ENCODE measurements at regions not wholly inside any gene's neighbourhood (a gene's known extent, or its start where the extent isn't known, plus 50 kb on each side); places are given as distances from the start of the nearest gene placed in this dataset.
A peak's percentile ranks its signal among the peaks of the same experiment; 100 is the strongest.

DNA sequence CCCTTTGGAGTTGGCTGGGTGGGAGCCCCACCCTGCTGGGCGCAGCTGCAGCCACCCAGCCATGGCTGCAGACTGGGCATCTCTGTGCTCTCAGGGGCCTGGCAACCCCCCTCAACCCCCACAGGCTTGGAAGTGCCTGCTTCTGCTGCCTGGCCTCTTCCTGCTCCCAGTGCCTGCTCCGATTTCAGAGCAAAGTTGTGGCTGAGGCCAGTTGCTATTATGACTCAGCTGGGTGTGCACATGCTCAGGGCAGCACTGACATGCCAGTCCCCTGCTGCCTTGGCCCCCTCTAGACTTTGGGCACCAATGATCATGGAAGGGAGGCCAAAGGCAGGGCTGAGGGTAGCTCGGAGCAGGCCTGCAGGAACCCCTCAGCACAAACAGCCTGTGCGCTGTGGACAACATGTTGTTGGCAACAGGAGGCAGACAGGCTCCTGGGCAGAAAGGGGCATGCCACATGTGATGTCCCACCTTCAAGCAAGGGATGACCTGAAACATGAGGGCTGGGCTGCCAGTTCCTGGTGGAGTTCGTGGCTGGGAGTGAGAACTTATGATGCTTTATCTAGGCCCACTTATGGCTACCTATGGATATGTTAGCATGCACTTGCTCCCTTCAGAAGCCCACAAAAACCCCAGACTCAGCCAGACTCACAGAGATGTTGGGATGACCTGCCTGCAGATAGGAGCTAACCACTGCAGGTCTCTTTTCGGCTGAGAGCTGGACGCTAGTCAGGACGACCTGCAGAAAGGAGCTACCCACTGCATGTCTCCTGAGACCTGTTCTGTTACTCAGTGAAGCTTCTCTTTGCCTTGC lies 96.4 kb upstream of the AMOTL1 start:
- no peak for DNase-seq

DNA sequence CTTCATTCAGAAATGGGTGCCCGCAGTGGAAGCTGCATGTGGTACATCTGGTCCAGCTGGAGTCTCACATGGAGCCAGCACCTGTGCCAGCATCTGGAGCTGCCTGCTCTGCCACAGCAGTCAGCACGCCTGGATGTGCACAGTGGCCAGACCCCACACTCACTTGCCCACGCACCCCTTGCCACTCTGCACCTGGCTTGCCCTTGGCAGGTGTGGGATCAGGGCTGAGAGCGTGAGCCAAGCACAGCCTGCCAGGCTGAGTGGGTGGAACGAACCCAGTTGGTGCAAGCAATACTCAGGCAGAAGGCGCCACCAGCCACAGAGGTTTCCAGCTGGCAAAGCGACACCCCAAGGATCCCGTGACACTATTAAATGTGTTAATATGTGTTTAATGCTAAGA lies 95.5 kb upstream of the AMOTL1 start:
- DNase-seq, result no peak

DNA sequence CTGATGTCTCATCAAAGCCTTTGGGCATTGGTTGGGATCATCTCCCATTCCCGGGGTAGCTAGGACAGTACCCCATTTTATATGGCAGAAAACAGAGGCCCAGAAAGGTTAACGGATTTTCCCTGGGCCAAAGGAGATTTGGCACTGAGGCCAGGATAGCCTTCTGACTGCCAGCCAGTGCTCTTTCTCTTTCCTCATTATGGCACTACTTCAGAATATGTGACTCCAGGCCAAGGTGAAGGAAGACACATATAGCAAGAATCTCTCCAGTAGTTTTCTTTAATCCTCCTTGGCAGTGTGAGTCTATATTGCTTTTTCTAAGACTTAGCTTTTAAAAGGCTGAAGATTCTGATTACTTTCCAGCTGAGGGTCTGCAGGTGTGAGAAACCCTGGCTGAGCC lies 94.8 kb upstream of the AMOTL1 start:
- DNase-seq, result no peak

DNA sequence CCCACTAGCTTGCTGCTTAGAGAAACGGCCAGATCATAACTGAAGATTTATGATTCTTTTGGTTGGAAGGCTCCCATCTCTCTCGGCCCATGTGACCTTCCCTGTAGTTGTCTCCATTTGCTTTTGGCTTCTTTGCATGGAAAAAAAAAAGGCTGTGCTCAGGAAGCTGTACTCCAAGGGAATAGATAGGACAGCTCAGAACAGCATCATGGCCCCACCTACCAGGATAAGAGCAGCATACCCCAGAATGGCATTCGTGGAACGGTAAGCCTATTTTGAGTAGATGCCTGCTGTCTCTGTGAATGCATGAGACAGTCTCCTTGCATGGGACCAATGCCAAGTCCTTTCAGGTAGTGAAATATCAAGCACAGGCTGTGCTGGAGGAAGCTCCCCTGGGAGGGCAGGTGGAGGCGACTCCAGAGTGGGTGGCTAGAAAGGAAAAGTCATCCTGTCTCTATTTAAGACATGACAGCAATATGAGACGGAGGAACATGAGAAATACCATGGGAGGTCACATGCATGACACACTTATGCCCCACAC lies 94.1 kb upstream of the AMOTL1 start:
- DNase-seq, result peak; percentile 96

DNA sequence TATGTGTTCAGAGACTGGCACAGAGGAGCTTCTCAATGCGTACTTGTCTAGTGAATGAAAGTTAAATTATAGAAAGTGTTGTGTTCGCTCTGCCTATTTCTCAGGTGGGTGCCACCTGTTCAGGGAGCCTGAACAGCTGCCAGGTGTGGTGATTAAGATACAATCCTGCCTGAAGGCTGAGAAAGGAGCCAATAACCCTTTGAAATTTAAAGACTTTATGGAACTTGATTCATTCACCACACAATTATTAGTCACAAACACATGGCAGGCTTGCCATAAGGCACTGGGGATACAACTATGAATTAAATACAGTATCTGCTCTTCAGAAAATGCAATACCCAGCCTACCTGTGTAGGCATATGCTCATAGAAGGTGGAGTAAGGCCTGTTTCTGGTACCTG lies 92.9 kb upstream of the AMOTL1 start:
- DNase-seq, result peak; percentile 32

DNA sequence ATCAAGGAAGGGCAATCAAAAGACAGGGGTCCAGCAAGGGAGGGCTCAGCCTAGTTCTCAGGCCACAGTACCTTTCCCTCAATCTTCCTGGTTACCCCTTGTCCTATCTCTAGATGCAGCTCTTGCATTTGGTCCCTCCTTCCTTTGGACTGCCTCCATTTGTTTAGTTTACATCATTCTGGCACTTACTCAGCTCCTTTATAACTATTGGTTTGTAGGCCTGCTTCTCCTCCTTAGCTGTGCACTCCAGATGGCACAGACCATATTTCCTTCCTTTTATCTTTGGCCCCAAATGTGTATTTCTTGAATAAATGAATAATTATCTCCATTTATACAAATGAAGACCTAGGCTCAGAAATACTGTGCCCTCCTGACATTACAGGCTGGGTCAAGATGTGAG lies 92.3 kb upstream of the AMOTL1 start:
- no peak for DNase-seq

DNA sequence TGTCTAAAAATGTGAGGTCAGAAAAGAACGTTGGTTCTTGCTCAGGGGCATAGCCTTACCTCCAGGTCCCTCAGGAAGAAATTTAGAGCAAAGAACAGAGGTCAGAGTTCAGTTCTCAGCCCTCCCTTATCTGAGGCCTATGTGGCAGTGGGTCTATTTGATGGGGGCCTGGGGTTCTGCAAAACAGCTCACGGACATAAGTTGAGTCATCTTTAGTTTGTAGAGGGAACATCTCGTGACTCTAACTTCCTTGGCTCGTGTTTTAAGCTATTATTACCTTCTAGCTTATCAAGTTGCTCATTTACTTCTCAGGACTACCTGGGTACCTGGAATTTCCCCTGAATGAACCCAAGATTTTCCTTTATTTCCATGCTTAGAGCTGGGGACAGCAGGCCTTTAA lies 91.3 kb upstream of the AMOTL1 start:
- no peak for DNase-seq

DNA sequence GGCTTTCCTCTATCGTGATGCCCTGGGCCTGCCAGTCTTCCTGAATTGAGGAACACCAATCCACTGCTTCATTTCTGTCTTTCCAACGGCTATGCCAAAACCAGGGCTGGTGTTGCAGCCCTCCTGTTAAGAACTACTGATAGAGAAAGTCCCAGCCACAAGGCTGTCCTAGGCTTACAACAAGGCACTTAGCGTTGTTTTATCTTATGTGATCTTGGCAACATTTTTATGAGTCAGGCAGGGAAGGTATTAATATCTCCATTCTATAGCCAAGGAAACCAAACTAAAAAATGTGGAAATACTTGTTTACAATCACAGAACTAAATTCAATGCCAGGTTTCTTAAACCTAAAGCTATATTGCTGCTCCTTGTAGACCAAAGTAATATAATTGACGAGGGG lies 89.9 kb upstream of the AMOTL1 start:
- DNase-seq, result no peak

DNA sequence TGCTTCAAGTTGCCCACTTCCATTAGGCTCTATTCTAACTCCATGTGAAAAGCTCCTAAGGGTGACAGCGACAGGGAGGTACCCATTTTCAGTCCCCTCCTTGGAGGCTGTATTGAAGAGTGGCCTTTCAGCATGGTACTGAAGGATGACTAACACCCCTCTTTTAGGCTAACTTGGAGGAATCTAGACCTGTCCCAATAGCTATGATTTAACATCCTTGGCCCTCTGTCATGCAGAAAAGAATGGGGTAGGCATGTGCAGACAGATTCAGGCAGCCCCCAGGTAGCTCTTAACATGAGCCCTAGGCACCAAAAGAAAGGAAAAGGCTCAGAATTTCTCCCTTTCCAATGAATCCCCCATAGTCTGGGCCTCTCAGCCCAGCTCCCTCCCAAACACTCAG lies 89.3 kb upstream of the AMOTL1 start:
- DNase-seq, result no peak

DNA sequence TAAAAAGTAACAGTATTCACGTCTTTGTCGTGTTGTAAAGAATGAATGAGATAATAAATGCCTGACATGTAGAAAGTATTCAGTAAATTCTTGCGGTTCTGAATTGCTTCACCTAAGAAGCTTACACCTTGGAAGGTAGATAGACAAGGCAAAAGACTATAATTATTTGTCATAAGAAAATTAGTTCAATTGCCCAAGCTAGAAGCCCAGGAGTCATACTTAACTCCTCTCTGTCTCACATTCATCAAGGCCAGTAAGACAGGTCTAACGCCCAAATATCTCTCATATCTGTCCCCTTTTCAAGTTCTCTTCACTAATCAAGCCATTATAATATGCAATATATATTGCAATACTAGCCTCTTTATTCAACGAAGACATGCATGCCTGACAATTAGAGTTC lies 87.7 kb upstream of the AMOTL1 start:
- no peak for DNase-seq

DNA sequence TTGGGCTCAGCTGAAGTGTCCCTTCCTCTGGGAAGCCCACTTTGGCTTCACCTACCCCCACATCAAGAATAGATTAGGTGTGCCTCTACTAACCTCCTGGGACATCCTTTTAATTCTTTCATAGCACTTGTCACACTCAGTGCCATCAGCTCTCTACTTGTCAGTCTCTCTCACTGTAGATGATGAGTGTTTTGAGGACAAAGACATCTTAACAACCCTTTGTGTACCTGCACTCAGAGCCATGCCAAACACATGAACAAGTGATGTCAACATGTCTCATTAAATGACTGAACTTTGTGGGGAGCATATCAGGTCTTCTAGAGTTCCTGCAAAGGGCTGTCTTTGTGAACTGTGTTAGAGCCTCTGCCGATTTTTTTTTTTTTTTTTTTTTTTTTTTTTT lies 87.0 kb upstream of the AMOTL1 start:
- DNase-seq, result peak; percentile 29

DNA sequence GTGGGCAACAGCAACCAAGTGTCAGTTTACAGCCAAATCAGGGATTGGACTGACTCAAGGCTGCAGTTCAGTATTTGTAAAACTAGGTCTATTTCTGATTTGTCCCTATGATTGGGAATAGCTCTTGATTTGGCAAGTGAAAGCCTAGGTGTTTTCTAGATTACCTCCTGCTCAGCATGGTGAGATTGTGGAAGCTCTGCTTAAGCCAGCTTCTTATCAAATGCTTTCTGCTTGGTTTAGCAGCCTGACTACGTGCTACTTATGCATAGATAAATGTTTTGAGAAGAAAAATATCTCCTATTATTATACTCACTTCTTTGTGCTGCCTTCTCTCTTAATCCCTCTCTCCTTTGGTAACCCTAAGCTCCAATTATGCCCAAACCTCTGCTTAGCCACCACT lies 86.3 kb upstream of the AMOTL1 start:
- no peak for DNase-seq

DNA sequence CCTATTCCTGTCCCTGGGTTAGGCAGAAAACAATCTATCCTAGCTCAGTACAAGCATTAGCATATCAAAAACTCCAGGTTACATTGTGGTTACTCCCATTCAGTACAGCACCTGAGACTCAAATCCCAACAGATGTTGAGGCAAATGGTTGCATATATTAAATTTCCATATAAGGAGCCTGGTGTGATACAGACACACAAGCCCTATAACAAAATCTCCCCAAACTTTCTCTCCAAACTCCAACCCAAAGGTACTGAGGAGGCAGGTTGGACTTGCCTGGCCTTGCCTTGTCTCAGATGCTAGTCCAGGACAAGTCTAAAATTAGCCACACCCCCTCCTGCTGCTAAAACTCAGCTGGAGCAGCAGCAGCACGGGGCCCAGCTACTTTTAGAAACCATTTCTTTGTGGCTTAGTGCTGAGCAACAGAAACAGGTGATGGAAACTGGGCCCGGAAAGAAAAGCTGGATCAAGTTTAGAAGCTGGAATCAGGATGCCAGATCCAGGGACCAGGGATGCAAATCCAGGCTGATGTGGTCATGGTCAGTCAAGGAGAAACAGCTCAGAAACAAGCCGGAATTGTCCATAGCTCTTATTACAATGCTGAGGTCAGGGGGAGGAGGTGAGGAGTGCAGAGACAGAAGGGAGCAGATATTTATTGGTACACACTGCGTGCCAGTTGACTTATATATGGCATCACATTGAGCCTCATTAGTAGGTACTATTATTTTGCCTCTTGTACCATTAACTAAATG lies 73.7 kb upstream of the AMOTL1 start:
- no peak for DNase-seq

DNA sequence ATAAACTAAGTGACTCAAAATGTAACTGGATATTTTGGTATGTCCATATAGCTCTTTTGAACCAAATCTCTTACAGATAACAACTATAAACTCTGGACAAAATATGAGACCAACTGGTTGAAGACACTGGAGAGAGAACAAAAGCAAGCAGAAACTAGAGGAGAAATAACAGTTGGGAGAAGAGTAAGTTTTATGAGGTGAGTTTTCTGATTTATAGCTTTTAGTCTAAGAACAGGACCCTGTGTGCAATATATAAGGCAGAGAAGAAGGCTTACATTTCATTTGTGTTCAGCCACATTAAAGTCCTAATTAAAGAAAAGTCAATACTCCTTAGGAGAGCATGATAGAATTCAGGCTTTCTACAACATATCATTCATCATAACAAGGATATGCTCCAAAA lies 71.0 kb upstream of the AMOTL1 start:
- DNase-seq, result no peak

DNA sequence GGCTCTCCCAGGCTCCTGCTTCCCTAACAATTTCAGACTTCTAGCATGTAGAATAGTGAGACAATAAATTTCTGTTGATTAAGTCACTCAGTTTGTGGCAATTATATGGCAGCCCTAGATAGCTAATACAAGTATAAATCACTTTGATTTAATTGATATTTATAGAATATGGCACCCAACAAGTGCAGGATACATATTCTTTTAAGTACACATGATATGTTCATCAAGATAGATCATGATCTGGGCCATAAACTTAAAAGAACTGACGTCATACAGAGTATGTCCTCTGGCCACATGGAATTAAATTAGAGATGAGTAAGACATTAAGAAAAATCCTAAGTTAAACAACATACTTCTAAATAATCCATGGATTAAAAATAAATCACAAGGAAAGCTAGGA lies 67.5 kb upstream of the AMOTL1 start:
- DNase-seq, result no peak

DNA sequence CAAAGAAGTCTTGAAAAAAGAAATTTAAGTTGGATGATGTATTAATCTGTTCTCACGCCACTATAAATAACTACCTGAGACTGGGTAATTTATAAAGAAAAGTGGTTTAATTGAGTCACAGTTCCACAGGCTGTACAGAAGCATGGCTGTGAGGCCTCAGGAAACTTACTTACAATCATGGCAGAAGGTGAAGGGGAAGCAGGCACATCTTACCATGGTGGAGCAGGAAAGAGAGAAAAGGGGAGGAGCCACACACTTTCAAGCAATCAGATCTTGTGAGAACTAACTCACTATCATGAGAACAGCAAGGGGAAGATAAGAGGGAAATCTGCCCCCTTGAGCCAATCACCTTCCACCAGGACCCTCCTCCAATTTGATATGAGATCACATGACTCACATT lies 65.7 kb upstream of the AMOTL1 start:
- DNase-seq, result no peak

DNA sequence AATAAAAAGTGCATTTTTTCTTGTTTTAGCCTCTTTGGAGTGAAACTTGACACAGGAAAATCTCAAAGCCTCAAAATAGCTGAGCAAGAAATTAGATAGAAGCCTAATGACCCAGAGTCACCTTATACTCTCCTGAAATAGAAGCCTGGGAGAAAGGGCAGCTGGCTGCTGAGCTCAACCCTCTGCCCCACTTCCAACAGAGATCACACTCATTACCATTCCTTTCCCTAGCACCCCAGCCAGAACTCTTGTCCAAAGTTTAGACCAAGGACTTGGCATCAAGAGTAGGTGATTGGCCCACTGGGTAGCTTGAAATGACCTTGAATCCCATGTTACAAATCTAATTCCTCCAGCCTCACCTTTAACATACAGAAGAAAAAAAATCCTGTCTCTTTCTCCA lies 62.7 kb upstream of the AMOTL1 start:
- no peak for DNase-seq

DNA sequence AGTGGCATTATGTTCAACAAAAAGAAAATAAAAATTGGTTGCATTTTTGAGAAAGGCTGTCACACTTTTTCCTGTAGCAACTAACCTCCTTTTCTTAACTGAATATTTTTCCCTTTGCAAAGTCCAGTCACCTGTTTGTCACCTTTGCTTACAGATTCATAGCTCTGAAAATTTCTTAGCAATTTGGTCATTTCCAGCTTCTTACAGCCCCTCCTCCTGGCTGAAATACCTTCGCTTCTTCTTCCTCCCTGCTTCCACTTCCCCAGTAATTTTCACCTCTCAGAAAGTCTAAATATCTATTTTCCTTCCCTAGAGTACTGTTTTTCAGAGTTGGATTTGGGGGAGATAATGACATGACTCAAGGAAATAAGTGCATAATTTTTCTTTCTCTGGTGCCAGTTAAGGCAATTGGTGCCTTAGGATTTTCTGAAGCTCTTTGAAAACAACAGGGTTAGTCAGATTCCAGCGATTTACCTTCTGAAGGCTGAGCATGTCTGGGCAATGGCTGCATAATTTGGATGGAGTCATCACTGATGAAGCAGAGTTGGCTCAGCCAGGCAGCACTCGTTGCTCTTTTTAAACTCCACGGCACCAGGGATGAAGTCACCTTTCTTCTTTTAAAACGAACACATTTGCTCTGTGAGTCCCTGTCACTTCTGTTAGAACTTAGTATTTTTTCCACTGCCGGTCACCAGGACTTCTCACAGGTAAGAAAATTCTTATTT lies 62.1 kb upstream of the AMOTL1 start:
- peak; percentile 48 for DNase-seq

DNA sequence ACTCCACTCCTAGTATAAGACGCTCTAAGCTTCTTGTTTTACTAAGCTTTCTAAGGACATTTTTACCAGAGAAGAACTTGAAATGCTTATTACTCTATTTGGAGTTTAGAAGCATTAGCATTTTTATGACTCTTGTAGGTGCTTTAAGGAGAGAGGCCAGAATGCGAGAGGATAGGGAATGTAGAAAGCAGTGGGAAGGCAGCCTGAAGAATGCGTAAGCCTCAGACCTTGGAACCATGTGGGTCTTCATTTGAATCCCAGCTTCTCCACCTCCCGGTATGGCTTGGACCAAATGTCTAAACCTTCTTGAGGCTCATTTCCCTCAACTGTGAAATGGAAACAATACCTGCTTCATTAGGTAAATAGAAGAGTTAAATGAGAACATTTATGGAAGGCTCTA lies 60.0 kb upstream of the AMOTL1 start:
- DNase-seq, result no peak

DNA sequence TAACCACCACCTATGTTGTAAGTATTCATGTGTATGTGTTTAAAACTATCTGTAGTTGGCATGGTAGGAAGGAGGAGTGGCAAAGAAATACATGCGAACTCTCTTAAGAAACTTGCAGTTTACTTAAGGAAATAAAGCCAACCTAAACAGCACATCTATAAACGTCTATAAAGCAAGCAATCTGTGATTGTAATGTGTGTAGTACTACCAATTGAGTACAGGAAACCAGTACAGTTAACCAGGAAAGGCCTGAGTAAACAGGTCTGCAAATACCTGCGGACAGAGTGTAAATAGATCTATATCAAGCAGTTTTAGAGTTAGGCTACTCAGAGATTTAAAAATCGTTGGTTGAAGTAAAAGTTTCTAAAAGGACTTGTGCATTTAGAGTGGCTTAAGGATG lies 59.5 kb upstream of the AMOTL1 start:
- no peak for DNase-seq

DNA sequence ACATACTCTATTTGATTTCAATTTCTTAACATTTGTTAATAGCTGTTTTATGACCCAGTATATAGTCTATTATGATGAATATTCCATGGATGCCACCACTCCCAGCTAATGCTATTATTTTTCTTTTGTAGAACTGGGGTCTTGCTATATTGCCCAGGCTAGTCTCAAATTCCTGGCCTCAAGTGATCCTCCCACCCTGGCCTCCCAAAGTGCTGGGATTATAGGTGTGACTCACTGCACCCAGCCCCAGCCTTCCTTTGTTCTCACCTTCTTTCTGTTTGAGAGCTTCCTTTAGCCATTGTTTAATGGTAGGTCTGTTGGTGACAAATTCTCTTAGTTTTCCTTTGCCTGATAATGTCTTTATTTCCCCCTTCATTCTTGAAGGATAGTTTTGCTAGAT lies 52.9 kb upstream of the AMOTL1 start:
- DNase-seq, result no peak

DNA sequence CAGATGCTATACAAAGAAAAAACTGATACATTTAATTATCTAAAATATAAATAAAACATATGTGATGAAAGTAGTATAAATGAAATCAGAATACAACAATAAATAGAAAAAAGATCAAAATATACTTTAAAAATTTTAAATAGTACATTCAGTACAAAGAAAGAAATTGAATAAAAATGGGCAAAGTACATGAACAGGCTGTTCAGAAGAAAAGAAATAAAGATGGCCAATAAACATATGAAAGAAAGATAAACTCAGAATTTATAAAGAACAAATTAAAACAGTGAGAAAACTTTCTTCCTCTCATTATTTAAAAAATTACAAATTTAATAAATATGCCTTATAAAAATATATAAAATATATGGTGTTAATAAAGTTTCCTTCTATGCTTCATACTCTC lies 50.5 kb upstream of the AMOTL1 start:
- no peak for DNase-seq

Measured in NCI-H345 (cell line).